ENCODE measurements at regions not wholly inside any gene's neighbourhood (a gene's known extent, or its start where the extent isn't known, plus 50 kb on each side); places are given as distances from the start of the nearest gene placed in this dataset.
"Not testable (repeated sequence)": the region's sequence is repeated elsewhere in the genome, so short reads cannot be mapped to it uniquely, and the experiment has no call there.

DNA sequence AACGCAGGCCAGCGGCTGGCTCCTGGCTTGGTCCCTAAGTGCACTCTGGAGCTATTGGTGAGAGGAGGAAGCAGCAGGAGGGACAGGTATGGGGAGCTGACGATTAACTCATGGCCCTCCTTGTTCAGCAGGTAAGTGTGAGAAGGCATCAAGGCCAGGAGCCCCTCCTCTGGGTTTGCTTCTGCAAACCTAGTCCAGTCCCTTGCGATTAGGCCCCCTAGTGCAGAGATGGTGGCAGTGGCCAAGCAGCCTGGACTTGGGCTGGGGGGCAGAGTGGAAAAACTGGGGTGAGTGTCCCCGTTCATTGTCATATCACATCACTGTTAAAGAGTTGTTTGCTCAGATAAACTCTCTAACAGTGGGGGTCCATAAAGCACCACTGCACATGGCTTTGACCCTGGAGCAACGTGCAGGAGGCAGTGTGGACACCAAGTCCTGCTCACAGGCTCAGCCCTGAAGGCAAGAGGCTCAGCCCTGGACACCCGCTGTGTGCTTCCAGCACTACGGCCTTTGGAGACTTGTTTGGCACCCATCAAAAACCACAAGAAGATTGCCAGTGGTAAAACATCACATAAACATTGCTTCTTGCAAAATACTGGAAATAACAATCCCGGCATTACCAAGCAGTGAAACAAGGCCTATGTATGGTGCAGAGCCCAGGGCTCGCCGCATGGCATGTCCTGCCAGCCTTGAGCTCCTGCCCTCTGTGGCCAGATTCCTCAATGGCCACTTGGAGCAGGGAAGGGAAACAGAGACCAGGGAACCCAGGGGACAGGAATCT lies 184.3 kb upstream of the RTL1 start:
- 88 to 92% methylated on average over 11 of the region's 11 CpGs for WGBS, 2 donors
- ATAC-seq (ENCODE audit: low FRiP score) (peak; percentile 44), DNase-seq (peak in 1 of 2 donors; percentile 46)
- intact Hi-C loops (cut with DNase I), result no loop called here
- H3K27ac ChIP-seq (ENCODE audit: low read depth in 1 of 2, low read length in 2 of 2), result no peak overlapping the region
- no peaks in the 10 kb centered on the region for H3K4me1 ChIP-seq (ENCODE audit: control insufficient read depth in 1 of 2, insufficient read depth in 2 of 2, low read length in 2 of 2)
- H3K4me3 ChIP-seq (ENCODE audit: low read length in 2 of 2), result no peak overlapping the region
- no peaks in the 10 kb centered on the region for H3K27me3 ChIP-seq (ENCODE audit: control insufficient read depth in 1 of 2, insufficient read depth in 2 of 2, low read length in 1 of 2)
- H3K36me3 ChIP-seq (ENCODE audit: control insufficient read depth in 1 of 2, insufficient read depth in 2 of 2, low read length in 1 of 2), result no peaks in the 10 kb centered on the region
- H3K9me3 ChIP-seq (ENCODE audit: control insufficient read depth, low read length), result peaks cover 4% of the 10 kb centered on the region

DNA sequence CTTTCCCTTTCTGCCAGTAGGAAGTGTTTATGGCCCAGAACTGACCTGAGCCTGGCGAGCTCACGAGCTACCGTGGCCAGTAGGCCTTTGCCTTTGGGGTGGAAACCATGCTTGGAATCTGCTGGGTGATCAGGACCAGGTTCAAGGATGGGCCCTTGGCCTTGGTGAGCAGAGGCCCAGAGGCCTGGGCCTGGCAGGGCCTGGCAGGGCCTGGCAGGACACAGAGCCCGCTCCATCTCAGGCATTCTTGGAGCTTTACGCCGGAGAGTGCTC lies 184.8 kb upstream of the RTL1 start:
- Histone ChIP-seq H3K36me3 (ENCODE audit: control insufficient read depth in 1 of 2, insufficient read depth in 2 of 2, low read length in 1 of 2) (no peaks in the 10 kb centered on the region), H3K4me3 (ENCODE audit: low read length in 2 of 2) (no peak overlapping the region), H3K4me1 (ENCODE audit: control insufficient read depth in 1 of 2, insufficient read depth in 2 of 2, low read length in 2 of 2) (no peaks in the 10 kb centered on the region), H3K27me3 (ENCODE audit: control insufficient read depth in 1 of 2, insufficient read depth in 2 of 2, low read length in 1 of 2) (no peaks in the 10 kb centered on the region), H3K9me3 (ENCODE audit: control insufficient read depth, low read length) (peaks cover under 1% of the 10 kb centered on the region), H3K27ac (ENCODE audit: low read depth in 1 of 2, low read length in 2 of 2) (no peak overlapping the region)
- 97 to 98% methylated on average over 6 of the region's 6 CpGs for WGBS, 2 donors
- intact Hi-C loops (cut with DNase I), result no loop called here
- DNase-seq (no peak), ATAC-seq (ENCODE audit: low FRiP score) (peak; percentile 22)

DNA sequence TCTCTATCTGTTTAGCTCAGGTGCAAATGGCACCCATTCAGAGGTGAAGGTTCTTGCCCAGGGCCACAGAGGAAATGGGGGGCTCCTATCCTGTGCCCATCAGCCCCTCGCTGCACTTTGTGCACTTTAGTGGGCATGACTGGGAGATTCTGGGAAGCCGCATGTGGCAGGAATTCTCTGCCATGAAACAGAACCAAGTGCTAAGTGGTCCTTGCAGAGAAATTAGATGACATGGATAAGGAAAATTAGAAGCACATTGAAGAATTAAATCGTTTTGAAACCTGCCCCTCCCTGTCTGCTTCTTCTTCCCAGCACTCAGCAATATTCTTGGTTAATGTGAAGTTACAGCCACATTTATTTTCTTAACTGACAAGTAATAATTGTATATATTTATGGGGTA lies 185.2 kb upstream of the RTL1 start:
- no peak for ATAC-seq (ENCODE audit: low FRiP score)
- 91 to 92% methylated on average over 3 of the region's 3 CpGs for WGBS, 2 donors
- H3K36me3 ChIP-seq (ENCODE audit: control insufficient read depth in 1 of 2, insufficient read depth in 2 of 2, low read length in 1 of 2), result no peaks in the 10 kb centered on the region
- no peak for DNase-seq
- intact Hi-C loops (cut with DNase I), result no loop called here
- H3K4me1 ChIP-seq (ENCODE audit: control insufficient read depth in 1 of 2, insufficient read depth in 2 of 2, low read length in 2 of 2), result no peaks in the 10 kb centered on the region
- H3K9me3 ChIP-seq (ENCODE audit: control insufficient read depth, low read length), result no peaks in the 10 kb centered on the region
- H3K27ac ChIP-seq (ENCODE audit: low read depth in 1 of 2, low read length in 2 of 2), result no peak overlapping the region
- no peak overlapping the region for H3K4me3 ChIP-seq (ENCODE audit: low read length in 2 of 2)
- no peaks in the 10 kb centered on the region for H3K27me3 ChIP-seq (ENCODE audit: control insufficient read depth in 1 of 2, insufficient read depth in 2 of 2, low read length in 1 of 2)

DNA sequence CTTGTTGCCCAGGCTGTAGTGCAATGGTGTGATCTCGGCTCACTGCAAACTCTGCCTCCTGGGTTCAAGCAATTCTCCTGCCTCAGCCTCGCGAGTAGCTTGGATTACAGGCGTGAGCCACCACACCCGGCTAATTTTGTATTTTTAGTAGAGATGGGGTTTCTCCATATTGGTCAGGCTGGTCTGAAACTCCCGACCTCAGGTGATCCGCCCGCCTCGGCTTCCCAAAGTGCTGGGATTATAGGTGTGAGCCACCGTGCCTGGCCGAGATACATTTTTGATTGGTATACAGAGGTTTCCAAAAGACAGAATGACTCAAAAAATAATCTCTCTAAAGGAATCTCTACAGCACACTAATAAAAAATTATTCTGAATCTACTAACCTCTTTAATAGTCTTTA lies 187.0 kb upstream of the RTL1 start:
- intact Hi-C loops (cut with DNase I); H3K36me3 ChIP-seq (ENCODE audit: control insufficient read depth in 1 of 2, insufficient read depth in 2 of 2, low read length in 1 of 2); H3K9me3 ChIP-seq (ENCODE audit: control insufficient read depth, low read length); H3K27me3 ChIP-seq (ENCODE audit: control insufficient read depth in 1 of 2, insufficient read depth in 2 of 2, low read length in 1 of 2); H3K4me3 ChIP-seq (ENCODE audit: low read length in 2 of 2); H3K27ac ChIP-seq (ENCODE audit: low read depth in 1 of 2, low read length in 2 of 2); H3K4me1 ChIP-seq (ENCODE audit: control insufficient read depth in 1 of 2, insufficient read depth in 2 of 2, low read length in 2 of 2); ATAC-seq (ENCODE audit: low FRiP score): not testable (repeated sequence)
- peak in 1 of 2 donors; percentile 28 for DNase-seq
- 88 to 92% methylated on average over 11 of the region's 11 CpGs for WGBS, 2 donors

DNA sequence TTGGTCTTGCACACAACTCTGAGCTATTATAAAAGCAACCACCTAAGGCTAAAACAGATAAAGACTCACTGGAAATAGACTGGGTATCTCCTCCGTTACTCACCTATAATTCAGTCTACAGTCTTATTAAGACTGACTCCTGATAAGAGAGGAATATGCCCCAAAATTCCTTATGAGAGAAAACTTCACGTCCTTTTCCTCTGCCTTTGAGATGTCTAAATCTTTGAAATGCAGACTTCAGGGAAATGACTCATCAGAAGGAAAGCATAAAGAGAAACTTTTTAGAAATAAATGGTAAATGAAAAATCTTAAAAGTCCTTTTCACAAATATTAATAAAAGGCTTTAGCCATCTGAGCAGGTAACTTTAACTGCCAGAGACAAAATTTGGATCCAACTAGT lies 187.5 kb upstream of the RTL1 start:
- H3K4me3 ChIP-seq (ENCODE audit: low read length in 2 of 2), result no peak overlapping the region
- no peaks in the 10 kb centered on the region for H3K36me3 ChIP-seq (ENCODE audit: control insufficient read depth in 1 of 2, insufficient read depth in 2 of 2, low read length in 1 of 2)
- WGBS, 2 donors, result 31 to 38% methylated on average over 2 of the region's 2 CpGs
- no peaks in the 10 kb centered on the region for H3K9me3 ChIP-seq (ENCODE audit: control insufficient read depth, low read length)
- no peaks in the 10 kb centered on the region for H3K27me3 ChIP-seq (ENCODE audit: control insufficient read depth in 1 of 2, insufficient read depth in 2 of 2, low read length in 1 of 2)
- DNase-seq (no peak), ATAC-seq (ENCODE audit: low FRiP score) (no peak)
- no peaks in the 10 kb centered on the region for H3K4me1 ChIP-seq (ENCODE audit: control insufficient read depth in 1 of 2, insufficient read depth in 2 of 2, low read length in 2 of 2)
- no peak overlapping the region for H3K27ac ChIP-seq (ENCODE audit: low read depth in 1 of 2, low read length in 2 of 2)
- intact Hi-C loops (cut with DNase I), result no loop called here

DNA sequence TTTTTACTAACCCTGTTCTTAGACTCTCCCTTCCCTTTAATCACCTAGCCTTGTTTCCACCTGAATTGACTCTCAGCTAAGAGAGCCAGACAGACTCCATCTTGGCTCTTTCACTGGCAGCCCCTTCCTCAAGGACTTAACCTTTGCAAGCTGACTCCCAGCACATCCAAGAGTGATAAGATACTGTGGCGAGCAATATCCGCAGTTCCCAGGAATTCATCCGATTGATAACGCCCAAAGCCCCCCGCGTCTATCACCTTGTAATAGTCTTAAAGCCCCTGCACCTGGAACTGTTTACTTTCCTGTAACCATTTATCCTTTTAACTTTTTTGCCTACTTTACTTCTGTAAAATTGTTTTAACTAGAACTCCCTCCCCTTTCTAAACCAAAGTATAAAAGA lies 191.4 kb upstream of the RTL1 start:
- H3K4me3 ChIP-seq (ENCODE audit: low read length in 2 of 2); H3K4me1 ChIP-seq (ENCODE audit: control insufficient read depth in 1 of 2, insufficient read depth in 2 of 2, low read length in 2 of 2); H3K27me3 ChIP-seq (ENCODE audit: control insufficient read depth in 1 of 2, insufficient read depth in 2 of 2, low read length in 1 of 2); H3K27ac ChIP-seq (ENCODE audit: low read depth in 1 of 2, low read length in 2 of 2); ATAC-seq (ENCODE audit: low FRiP score); intact Hi-C loops (cut with DNase I); H3K36me3 ChIP-seq (ENCODE audit: control insufficient read depth in 1 of 2, insufficient read depth in 2 of 2, low read length in 1 of 2); H3K9me3 ChIP-seq (ENCODE audit: control insufficient read depth, low read length); DNase-seq: not testable (repeated sequence)
- WGBS, 2 donors, result 91 to 94% methylated on average over 6 of the region's 6 CpGs

DNA sequence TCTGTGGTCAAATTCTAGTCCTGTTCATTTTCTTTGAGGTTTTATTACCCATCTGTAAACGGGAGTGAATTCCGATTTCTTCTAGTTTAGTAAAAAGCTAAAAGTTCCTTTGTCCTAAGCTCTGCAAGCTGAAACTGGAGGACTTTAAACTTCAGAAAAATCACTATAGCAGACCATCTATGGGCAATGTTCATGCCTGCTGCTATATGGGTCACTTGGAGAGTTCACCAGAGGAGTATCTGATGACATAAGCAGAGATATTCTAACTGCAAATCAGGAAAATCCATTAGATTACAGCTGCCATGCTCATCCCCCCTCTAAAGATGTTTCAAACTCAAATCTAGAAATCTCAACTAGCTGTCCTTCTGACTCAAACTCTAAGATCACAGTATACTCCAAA lies 193.0 kb upstream of the RTL1 start:
- Histone ChIP-seq H3K36me3 (ENCODE audit: control insufficient read depth in 1 of 2, insufficient read depth in 2 of 2, low read length in 1 of 2) (no peaks in the 10 kb centered on the region), H3K27me3 (ENCODE audit: control insufficient read depth in 1 of 2, insufficient read depth in 2 of 2, low read length in 1 of 2) (no peaks in the 10 kb centered on the region), H3K9me3 (ENCODE audit: control insufficient read depth, low read length) (peaks cover 4% of the 10 kb centered on the region), H3K4me3 (ENCODE audit: low read length in 2 of 2) (no peak overlapping the region), H3K4me1 (ENCODE audit: control insufficient read depth in 1 of 2, insufficient read depth in 2 of 2, low read length in 2 of 2) (no peaks in the 10 kb centered on the region), H3K27ac (ENCODE audit: low read depth in 1 of 2, low read length in 2 of 2) (no peak overlapping the region)
- DNase-seq, result no peak
- intact Hi-C loops (cut with DNase I), result no loop called here
- no peak for ATAC-seq (ENCODE audit: low FRiP score)
- WGBS, 2 donors, result 52 to 70% methylated on average over 2 of the region's 2 CpGs

DNA sequence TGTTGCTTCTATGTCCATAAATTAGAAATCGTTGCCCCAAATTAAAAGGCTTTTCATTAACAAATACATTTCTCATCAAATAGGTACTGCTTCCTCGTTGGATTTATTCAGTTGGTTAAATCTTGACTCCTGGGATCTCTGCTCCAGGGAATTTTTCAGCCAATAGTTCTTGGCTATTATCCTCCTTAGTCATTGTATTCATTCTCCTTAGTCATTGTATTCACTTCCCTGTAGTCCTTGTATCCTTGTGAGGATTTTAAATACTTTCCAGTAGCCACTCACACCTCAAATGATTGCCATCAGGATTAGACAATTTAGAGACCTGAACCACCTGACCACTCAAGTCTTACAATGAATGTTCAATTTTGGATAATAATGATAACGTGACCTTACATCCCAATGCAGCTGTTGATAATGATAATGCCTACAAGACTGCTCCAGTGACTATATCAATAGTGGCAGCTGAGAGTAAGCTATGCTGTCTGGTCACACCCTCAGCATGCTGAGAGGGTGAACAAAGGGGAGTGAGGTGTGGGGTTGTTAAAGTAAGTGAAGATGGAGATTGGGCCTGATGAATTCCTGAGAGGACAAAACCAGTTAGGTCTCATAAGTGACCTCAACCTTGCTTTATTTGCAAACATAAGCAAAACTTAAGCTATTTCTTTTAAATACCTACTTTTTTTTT lies 193.7 kb upstream of the RTL1 start:
- 83 to 84% methylated on average over 3 of the region's 3 CpGs for WGBS, 2 donors
- intact Hi-C loops (cut with DNase I), result no loop called here

DNA sequence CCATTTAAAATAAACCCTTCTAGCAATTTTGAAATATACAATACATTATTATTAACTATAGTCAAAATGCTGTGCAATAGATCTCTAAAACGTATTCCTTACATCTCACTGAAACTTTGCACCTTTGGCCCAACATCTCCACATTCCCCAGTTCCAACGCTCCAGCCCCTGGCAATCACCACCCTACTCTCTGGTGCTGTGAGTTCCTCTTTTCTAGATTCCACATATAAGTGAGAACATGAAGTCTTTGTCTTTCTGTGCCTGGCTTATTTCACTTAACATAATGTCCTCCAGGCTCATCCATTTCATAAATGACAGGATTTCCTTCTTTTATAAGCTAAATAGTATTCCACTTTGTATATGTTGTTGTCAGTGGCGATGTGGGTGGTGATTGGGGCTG lies 194.7 kb upstream of the RTL1 start:
- peaks cover 5% of the 10 kb centered on the region for H3K9me3 ChIP-seq (ENCODE audit: control insufficient read depth, low read length)
- intact Hi-C loops (cut with DNase I), result no loop called here
- DNase-seq (no peak), ATAC-seq (ENCODE audit: low FRiP score) (no peak)
- WGBS, 2 donors, result 75 to 80% methylated on average over 3 of the region's 3 CpGs
- no peaks in the 10 kb centered on the region for H3K27me3 ChIP-seq (ENCODE audit: control insufficient read depth in 1 of 2, insufficient read depth in 2 of 2, low read length in 1 of 2)
- no peaks in the 10 kb centered on the region for H3K36me3 ChIP-seq (ENCODE audit: control insufficient read depth in 1 of 2, insufficient read depth in 2 of 2, low read length in 1 of 2)
- no peak overlapping the region for H3K4me3 ChIP-seq (ENCODE audit: low read length in 2 of 2)
- H3K4me1 ChIP-seq (ENCODE audit: control insufficient read depth in 1 of 2, insufficient read depth in 2 of 2, low read length in 2 of 2), result no peaks in the 10 kb centered on the region
- no peak overlapping the region for H3K27ac ChIP-seq (ENCODE audit: low read depth in 1 of 2, low read length in 2 of 2)

More for the DNA sequence above, 193.7 kb upstream of the RTL1 start:
- ATAC-seq (ENCODE audit: low FRiP score) (no peak), DNase-seq (no peak)
- Histone ChIP-seq H3K27ac (ENCODE audit: low read depth in 1 of 2, low read length in 2 of 2) (no peak overlapping the region), H3K27me3 (ENCODE audit: control insufficient read depth in 1 of 2, insufficient read depth in 2 of 2, low read length in 1 of 2) (no peaks in the 10 kb centered on the region), H3K4me1 (ENCODE audit: control insufficient read depth in 1 of 2, insufficient read depth in 2 of 2, low read length in 2 of 2) (no peaks in the 10 kb centered on the region), H3K4me3 (ENCODE audit: low read length in 2 of 2) (no peak overlapping the region), H3K9me3 (ENCODE audit: control insufficient read depth, low read length) (peaks cover 5% of the 10 kb centered on the region), H3K36me3 (ENCODE audit: control insufficient read depth in 1 of 2, insufficient read depth in 2 of 2, low read length in 1 of 2) (no peaks in the 10 kb centered on the region)
